Hepatocyte (in vitro differentiated cells): ENCODE measurements at regions not wholly inside any gene's neighbourhood (a gene's known extent, or its start where the extent isn't known, plus 50 kb on each side); places are given as distances from the start of the nearest gene placed in this dataset.
"Not testable (repeated sequence)": the region's sequence is repeated elsewhere in the genome, so short reads cannot be mapped to it uniquely, and the experiment has no call there.

ENCODE experiments used
- CTCF ChIP-seq: fragments of 200-600 bp; sonication (generic); IDR thresholded peaks from 2 replicates; pipeline ENCODE4 v1.5.1; 2016; ENCODE audit warnings: antibody characterized with exemption, mild to moderate bottlenecking; ENCODE audit not compliant: poor library complexity
- EZH2phosphoT487 ChIP-seq: fragments of 200-600 bp; sonication (generic); IDR thresholded peaks from one replicate; pipeline ENCODE4 v1.6.1; 2018; ENCODE audit warnings: antibody characterized with exemption, mild to moderate bottlenecking, low read depth, moderate library complexity; ENCODE audit not compliant: unreplicated experiment, severe bottlenecking

DNA sequence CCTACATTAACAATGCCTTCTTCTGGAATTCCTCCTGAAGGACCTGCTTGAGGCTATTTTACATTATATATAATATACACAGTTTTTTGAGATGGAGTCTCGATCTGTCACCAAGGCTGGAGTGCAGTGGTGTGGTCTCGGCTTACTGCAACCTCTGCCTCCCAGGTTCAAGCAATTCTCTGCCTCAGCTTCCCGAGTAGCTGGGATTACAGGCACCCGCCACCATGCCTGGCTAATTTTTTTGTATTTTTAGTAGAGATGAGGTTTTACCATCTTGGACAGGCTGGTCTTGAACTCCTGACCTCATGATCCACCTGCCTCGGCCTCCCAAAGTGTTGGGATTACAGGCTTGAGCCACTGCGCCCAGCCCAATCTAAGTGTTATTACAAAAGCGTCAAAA lies 71.9 kb upstream of the PRR23C start:
- not testable (repeated sequence) for TF ChIP-seq CTCF, EZH2phosphoT487
